NCI-H2196 treated with DMSO at 0.1 percent for 48 hours (cell line): ENCODE measurements at regions not wholly inside any gene's neighbourhood (a gene's known extent, or its start where the extent isn't known, plus 50 kb on each side); places are given as distances from the start of the nearest gene placed in this dataset.

Source experiments
- DNase-seq: peaks from one replicate; lab custom pipeline; 2025; ENCODE audit not compliant: unreplicated experiment; lab: John Stamatoyannopoulos, UW

DNA sequence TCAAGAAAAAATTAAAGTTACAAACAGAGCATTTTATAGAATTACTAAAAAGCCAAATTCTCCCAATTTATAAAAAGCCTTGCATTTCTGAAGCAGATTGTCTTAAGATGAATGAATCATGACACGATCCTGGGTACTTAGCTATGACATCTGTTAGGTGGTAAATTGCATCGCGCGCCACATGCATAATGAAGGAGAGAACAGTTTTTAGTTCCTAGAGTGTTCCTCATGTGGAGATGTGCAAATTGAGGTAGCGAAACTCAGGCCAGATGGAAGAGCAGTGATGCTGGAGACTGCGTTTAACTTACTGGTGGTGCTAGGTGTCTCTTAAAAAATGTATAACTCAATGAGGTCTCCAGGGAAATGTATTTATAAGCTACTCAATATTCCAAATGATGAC, 516.1 kb downstream of the EFNA5 start:
- no peak for DNase-seq

DNA sequence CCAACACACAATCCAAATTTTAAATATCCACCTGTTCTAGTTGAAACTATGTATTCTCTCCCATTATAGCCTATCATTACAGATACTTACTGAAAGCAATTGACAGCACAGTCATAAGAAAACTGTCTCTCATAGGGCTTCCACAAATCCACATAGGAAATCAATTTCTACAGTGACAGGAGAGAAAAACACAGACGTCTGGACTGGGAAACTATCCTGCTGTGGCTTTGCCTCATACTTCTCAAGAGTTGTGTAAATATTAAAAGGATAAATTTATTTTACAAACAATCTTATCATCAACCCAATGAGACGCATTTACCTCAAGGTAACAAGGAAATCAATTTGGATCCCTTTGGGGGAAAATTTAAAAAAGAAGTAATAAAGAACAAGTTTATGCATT, 517.5 kb downstream of the EFNA5 start:
- DNase-seq: no peak

DNA sequence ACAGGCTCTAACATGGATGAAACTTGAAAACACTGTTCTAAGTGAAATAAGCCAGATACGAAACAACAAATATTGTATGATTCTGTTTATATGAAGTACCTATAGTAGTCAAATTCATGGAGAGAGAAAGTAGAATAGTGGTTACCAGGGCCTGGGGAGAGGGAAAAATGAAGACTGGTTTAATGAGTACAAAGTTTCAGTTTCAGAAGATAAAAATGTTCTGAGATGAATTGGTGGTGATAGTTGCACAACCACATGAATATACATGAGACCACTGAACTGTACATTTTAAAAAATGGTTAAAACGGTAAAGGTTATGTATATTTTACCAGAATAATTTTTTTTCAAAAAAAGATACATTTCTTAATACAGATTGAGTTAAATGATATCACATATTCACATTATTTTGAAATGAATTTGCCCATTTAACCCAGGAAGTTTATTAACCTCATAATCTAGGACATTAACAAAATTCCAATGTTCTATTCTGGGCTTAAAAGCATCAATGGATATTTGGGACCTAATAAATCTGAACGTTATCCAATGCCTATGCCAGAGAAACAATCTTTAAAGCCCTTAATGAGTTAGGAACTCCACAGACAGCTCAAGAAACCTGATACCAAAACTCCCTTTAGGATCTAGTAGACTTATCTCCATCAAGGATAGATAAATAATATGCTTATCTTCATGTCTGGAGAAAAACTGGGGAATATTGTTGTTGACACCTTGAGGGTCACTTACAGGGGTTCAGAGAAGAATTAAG, 521.3 kb downstream of the EFNA5 start:
- no peak for DNase-seq

DNA sequence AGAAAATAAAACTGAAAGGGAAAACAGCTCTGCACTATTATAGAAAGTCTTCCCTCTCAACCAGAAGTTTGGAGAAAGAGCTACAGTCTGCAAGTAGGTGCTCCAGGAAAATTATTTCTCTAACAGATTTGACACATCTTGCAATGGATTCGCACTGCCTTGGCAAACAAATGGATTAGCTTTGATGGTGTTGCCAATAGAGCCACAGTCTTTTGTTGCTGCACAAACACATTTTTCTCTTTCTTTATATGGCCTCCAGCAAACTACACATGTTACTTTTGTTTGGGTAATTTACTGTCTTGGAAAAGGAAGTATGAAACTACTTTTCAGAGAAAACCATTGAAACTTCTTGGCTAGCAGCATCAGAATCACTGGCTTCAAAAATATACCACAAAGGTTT, 523.1 kb downstream of the EFNA5 start:
- DNase-seq: no peak

DNA sequence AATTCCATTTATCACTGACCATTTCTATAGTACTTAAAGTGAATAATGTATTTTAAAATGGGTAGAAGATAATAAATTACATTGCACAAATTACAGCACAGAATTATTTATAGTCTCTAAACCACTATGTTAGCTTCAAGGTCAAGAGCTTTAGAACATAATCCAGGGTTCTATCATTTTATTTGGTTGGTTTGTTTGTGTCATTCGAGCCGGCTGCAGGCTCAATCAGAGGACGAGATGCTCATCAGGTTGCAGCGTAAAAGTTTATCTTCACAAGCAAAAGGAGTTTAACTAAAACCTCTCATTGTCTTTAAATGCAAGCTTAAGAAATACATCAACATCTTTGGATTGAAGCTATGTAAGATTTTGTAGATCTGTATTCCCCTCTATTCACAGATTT, 523.8 kb downstream of the EFNA5 start:
- DNase-seq: no peak

DNA sequence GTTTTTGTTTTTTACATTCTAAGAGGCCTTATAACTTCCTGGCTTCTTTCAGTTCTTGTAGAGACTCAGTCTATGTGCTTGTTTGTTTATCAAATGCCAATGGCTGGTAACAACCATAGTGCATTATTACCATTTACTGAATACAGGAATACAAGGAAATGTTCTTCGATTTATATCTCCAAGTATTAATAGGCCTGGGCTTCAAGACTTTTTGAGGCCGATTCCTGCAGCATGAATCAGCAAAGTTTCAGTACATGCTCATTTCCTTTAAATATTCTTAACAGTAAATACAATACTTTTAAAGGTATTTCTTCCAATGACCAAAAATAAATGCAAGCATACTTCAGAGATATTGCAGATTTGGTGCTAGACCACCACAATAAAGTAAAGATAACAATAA, 535.3 kb downstream of the EFNA5 start:
- no peak for DNase-seq

DNA sequence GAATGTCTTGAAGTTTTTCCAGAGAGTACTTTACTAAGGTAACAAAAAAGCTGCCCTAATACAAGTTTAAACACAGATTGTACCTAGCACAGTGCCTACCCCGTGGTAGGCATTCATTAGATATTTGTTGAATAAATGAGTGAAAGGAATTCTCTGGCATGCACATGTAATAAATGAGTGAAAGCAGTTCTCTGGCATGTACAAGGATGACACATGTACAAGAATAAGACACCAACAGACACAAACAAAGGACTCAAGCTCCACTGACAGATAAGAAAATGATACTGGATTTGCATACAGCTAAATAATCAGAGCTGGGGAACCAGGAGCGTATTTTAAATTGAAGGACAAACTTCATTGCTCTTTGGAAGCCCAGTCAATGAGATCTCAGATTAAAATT, 535.8 kb downstream of the EFNA5 start:
- no peak for DNase-seq

DNA sequence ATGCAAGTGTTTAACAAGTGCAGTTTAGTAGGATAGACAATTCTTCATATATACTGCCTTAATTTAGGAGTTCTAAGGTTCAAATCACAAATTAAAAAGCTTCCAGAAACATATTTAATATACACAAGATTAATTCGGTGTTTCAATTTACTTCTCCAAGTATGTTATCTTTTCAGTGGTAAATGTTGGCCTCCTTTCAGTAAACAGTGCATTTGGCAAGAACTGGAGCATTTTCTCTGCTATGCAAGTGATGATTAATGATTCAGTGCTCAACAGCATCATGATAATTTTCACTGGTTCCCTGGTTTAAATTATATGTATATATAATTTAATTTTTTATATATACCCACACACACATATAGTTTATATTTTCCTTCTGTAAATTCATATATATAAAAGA, 541.7 kb downstream of the EFNA5 start:
- no peak for DNase-seq

DNA sequence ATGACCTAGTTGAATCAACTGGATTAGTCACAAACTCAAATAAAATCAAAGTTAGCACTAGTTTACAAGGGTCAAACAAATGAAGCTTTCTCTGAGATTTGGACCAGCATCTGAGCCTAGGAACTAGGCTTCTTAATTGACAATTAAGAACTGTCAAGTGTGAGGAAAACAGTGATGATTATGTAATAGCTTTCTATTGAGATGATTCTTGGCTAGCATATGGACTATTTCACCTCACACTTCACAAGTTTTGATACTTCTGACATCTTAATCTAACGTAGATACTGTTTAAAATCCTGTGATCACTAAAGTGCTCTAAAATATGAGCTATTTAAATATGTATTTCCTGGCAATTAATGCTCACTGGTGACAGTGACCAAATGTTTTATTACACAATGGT, 542.9 kb downstream of the EFNA5 start:
- no peak for DNase-seq

DNA sequence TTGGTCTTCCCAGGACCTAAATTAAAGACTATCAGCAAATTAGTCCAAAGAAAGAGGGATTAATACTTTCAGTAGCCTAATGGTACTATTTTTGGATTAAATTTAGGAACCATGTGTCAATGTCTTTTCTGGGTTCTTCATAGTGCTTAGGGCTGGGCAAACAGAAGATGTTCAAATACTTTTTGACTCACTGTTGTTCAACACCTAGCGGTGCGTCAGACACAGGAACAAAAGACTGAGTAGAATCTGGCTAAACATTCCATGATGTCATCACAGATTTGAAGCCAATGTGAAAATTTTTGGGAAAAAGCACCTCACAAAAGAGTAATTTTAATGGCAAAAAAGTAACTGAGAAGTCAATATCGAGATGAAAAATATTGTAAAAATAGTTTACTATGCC, 544.4 kb downstream of the EFNA5 start:
- no peak for DNase-seq

DNA sequence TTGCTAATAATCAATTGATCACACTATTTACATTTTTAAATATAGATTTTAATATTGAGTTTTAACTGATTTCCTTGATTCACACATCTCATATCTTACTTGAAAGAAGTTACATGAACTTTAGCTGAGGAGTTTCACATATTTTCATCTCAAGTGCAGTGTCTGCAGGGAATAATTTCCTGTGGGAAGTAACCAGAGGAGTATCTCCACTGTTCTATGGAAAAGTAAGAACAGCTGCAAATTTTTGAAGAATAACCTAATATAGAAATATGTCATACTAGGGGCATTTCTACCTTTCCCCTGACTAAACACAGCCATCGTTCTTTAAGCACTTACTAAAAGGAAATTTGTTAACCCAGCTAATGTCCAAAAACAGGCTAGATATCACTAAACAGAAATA, 546.4 kb downstream of the EFNA5 start:
- no peak for DNase-seq

DNA sequence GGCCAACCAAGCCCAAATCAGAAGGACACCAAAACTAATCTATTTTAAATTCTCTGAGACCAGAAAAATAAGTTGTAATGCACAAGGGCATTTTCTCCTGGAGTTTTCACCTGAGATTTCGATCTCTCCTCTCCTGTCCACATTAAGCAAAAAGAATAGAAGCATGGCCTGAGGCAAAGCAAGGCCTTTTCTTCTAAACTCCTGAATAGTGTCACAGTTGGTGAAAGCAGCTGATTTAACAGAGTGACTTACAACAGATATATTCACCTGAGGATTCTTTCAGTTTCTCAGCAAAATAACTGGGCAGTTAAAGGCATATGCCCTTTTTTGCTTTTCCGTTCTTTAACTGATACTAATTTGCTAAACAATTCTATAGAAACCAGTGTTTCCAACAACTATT, 547.7 kb downstream of the EFNA5 start:
- no peak for DNase-seq

DNA sequence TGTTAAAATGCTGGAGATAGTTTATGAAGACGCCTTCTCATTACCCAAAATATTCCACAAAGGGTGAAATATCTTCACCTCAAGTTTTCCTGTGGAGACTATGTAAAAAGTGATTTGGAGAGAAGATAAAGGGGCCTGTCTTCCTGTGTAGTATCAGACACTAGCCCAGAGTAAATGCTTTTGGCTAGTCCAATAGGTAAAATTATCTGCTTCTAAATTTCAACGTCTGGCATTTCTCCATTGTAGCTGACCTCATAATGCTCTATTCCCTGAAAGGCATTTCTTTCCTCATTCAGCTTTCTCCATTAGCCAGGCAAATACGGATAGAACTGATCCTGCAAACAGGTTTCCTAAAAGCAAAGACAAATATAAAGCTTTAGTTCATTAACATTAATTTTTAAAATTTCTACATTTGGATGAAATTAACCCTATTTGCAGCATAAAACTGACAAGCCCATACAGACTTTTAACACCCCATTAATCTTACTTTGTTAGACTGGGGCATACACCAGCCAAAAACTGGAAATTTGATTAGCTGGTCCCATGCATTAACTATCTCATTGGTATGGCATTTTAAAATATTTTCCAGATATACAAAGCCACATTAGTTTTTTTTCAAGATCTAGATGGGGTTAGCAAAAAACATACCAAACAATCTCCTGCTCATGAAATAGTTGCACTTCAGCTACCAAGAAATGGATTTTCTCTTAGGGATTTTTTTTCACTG, 548.8 kb downstream of the EFNA5 start:
- DNase-seq: no peak

DNA sequence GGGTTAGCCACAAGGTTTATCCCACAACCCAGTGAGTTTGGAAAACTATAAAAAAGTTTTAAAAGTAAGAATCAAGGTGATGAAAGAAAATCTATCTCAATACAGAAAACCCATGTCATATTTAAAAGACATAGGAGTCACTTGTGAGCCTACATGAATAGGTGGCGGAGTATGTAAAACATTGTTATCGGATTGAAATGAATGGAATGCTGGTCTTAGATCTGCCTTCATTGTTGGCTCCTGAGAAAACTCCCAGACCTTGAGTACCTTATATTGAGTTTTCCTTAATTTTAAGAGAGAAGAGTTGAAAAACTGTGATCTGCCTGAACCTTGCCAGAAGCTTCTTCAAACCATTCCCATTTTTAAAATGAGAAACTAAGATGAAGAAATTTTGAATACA, 551.1 kb downstream of the EFNA5 start:
- DNase-seq: no peak

DNA sequence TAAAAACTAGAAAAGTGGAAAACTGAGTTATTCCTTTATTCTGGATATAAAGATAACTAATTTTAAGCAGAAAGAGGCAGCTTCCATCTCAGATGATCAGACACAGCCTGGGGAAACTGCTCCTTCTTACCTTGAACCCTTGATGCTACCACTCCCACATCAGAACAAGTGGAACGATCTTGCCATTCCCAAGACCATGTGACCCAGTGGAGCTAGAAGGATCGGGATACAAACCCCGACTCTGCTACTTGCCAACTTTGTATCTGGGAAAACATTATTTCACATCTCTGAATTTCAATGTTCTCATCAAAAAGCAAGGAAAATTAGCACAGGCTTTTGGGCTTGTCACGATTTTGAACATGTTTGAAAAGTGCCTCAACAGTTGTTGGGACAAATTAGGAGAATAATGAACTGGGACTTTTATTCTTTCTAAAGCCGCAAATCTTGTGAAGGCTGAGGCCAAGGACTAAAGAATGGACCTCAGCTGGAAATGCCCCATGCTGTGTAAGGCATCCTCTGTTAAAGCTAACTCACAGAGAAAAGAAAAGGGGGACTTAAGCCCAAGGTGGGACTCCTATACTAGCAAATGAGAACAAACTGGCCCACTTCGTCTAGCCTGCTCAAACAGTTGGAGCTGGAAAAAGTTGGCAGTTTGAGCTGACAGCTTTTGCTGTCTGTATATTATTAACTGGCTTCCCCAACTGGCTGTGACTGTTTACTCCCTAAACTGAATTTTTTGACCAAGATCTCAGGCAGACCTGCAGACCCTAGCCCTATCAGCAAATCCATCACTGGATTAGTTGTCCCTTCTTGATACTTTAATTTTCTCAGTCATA, 552.3 kb downstream of the EFNA5 start:
- DNase-seq: no peak

DNA sequence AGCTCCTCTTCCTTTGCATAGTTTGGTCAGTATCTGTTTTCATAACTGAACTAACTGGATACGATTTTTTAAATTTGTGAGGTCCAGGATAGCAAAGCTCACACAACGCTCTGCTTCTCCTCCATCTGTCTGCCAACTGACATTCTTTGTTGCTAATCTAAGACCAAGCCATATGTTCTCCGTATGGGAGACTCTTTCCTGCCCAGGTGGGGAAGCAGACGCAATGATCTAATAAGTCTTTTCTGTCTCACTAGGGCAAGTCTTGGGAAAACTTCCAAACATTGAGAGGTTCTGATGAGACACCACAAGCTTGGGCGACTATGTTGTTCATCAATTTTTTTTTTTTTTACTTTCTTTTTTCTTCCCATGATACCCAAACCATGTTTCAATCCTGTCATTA, 558.5 kb downstream of the EFNA5 start:
- DNase-seq: no peak

DNA sequence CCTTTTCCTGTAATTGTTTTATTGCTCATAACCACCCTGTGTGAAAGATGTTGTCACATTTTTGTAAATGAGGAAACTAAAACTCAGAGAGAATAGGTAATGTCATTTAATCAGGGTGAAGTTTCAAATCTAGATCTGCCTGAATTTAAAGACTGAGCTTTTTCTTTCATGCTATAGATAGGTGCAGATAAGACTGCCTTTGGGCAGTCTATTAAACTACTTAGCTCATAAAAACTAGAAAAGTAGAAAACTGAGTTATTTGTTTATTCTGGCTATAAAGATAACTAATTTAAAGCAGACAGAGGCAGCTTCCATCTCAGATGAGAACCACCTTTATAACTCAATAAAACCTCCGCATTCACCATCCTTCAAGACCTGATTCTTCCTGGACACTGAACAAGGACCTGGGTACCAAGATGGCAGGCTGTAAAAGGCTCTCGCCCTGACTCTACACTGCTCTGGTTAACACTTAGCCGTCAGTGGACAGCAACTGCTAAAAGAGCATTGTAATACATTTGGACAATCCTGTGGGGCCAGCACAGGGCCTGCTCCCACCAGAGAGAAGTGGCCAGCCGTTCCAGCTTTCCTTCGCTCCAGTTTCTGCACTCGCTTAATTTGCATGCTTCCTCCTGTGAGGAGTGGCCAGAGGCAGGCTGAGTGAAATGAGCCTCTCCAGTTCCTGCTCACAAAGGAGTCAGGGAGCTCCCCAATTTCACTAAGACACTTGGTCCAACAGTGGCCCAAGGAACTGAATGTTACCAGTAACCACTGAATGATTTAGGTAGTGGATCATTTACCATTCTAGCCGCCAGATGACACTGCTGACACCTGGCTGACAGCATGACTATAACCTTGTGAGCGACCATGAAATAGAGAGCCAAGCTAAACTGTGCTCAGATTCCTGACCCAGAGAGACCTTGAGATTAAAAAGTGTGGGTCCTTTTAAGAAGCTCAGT, 566.4 kb downstream of the EFNA5 start:
- no peak for DNase-seq

DNA sequence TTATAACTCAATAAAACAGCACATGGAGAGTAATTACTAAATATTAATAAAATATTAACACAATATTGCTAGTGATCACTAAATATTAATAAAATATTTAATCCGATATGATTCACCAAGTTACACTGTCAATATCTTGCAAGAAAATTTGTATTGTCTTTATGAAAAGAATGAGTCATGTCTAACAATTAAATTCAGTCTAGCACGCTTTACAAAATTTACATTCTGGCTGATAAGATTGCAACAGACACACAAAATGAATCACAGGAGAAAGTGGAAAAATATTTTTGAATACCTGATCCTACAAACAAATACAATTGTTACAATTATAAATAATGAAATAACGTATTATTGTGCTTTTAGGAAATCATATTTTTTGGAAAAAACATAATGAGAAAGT, 567.2 kb downstream of the EFNA5 start:
- no peak for DNase-seq

DNA sequence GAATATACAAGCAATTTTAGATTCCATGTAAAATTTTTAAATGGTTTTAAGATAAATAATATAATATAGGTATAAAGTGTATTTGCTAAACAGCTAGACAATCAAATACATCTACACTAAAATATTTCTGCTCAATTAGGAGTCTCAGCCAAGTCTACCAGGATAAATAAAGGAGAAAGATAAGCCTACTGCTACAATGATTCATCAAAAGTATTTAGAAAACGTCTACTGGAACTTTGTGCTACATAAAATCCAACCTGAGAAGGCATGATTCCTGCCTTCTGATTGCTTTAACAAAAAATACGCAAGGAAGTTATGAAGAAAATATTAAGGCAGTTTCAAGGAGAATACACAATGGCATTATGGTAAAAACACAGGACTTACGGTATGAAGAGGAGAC, 570.6 kb downstream of the EFNA5 start:
- DNase-seq: no peak

DNA sequence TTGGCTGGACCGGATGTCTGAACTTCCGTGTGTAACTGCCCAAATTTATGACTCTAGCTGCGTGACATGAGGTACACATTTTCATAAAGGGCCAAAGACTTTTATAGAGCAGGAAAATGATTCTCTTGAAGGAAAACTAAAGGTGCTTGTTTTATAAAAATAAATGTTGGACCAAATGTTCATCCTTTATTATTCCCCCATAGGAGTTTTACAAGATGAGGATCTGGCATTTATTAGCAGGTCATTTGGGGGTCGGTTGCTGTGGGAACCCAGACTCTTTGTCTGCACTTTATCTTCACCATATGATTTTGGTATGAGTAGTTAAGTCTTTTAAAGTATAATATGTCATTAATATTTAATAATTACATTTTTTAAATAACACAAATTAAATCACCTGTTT, 571.2 kb downstream of the EFNA5 start:
- DNase-seq: no peak

DNA sequence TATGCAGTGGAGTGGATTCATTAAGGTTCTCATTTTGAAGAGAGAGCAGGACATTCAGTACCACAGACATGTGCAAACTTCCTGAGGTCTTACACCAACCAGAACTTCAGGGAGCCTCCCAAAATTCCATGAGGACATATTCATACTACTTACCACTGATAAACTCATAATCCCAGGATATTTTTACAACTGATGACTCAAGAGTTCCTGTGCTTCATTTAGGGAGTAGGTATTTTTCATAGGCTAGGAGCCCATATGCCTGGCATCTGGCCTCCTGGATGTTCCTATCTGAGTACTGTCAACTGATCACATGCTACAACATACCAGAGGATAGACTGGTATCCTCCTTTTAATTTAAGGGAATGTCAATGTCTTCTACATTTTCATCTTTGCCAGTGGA, 578.0 kb downstream of the EFNA5 start:
- DNase-seq: no peak
